Suprapubic skin (tissue), 3 donors: ENCODE measurements at regions not wholly inside any gene's neighbourhood (a gene's known extent, or its start where the extent isn't known, plus 50 kb on each side); places are given as distances from the start of the nearest gene placed in this dataset.

Source experiments
- CTCF ChIP-seq, 2 donors: fragments of 200-600 bp in 1 of 2; fragments of 450-650 bp in 1 of 2; sonication (generic) in 1 of 2; IDR thresholded peaks; one replicate each; pipeline ENCODE4 v1.5.1; 2016 to 2019; ENCODE audit warnings: antibody characterized with exemption in 2 of 2, mild to moderate bottlenecking in 1 of 2, moderate library complexity in 1 of 2
- POLR2A ChIP-seq, 2 donors: fragments of 450-650 bp; IDR thresholded peaks; one replicate each; pipeline ENCODE4 v1.6.1; 2017; ENCODE audit warnings: antibody characterized with exemption in 2 of 2, mild to moderate bottlenecking in 2 of 2, moderate library complexity in 2 of 2

- TF ChIP-seq POLR2A (IDR thresholded peaks at IDR 0.05) (no peak), CTCF (IDR thresholded peaks at IDR 0.05) (no peak)
Observed at GRCh38 chr5:154544646-154545045, 66.6 kb upstream of the HAND1 start.
